ENCODE measurements at regions not wholly inside any gene's neighbourhood (a gene's known extent, or its start where the extent isn't known, plus 50 kb on each side); places are given as distances from the start of the nearest gene placed in this dataset.

GRCh38 chr6:119510246-119510645 lies 160.7 kb upstream of the MAN1A1 start:
- TF ChIP-seq, protein P1, sequence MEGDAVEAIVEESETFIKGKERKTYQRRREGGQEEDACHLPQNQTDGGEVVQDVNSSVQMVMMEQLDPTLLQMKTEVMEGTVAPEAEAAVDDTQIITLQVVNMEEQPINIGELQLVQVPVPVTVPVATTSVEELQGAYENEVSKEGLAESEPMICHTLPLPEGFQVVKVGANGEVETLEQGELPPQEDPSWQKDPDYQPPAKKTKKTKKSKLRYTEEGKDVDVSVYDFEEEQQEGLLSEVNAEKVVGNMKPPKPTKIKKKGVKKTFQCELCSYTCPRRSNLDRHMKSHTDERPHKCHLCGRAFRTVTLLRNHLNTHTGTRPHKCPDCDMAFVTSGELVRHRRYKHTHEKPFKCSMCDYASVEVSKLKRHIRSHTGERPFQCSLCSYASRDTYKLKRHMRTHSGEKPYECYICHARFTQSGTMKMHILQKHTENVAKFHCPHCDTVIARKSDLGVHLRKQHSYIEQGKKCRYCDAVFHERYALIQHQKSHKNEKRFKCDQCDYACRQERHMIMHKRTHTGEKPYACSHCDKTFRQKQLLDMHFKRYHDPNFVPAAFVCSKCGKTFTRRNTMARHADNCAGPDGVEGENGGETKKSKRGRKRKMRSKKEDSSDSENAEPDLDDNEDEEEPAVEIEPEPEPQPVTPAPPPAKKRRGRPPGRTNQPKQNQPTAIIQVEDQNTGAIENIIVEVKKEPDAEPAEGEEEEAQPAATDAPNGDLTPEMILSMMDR (conservative IDR thresholded peaks at IDR 0.05; ENCODE audit: low read depth in 2 of 2): no peak
- no peak for TF ChIP-seq EZH2 (IDR thresholded peaks at IDR 0.05; ENCODE audit: low read depth, unreplicated experiment)
- TF ChIP-seq REST (IDR thresholded peaks at IDR 0.05; ENCODE audit: unreplicated experiment): no peak
- TF ChIP-seq POLR2AphosphoS5 (IDR thresholded peaks at IDR 0.05; ENCODE audit: low read depth): no peak
